Testis (tissue), 2 donors: ENCODE measurements at regions not wholly inside any gene's neighbourhood (a gene's known extent, or its start where the extent isn't known, plus 50 kb on each side); places are given as distances from the start of the nearest gene placed in this dataset.

Experiments used
- CTCF ChIP-seq, 3 experiments: fragments of 450-650 bp in 2 of 3; fragments of 200-600 bp in 1 of 3; sonication (generic) in 1 of 3; IDR thresholded peaks; one replicate each; pipeline ENCODE4 v1.5.1; 2016 to 2019; ENCODE audit warnings: antibody characterized with exemption in 3 of 3, mild to moderate bottlenecking in 2 of 3, moderate library complexity in 1 of 3
- POLR2A ChIP-seq: fragments of 450-650 bp; IDR thresholded peaks from one replicate; pipeline ENCODE4 v1.6.1; 2017; ENCODE audit warnings: antibody characterized with exemption, mild to moderate bottlenecking, moderate library complexity

DNA sequence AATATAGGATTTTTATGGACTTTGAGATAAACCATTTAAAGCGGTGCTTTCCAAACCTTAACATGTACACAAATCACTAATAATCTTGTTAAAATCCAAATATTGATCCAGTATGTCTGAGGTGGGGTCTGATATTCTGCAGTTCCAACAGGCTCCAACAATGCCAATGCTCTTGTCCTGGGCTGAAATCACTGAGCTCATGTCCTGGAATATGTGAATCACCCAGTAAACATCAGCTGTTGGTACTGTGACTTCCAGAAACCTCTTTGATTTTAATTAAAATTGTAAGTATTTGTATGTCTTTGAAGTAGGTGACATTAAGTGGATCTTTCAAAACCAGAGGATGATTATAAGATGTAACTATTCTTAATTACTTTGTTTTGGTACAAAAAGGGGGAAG, 52.8 kb upstream of the CAST start:
- TF ChIP-seq CTCF (IDR thresholded peaks at IDR 0.05) (no peak), POLR2A (no peak)
